NCI-H2171 treated with DMSO at 0.1 percent for 48 hours (cell line): ENCODE measurements at regions not wholly inside any gene's neighbourhood (a gene's known extent, or its start where the extent isn't known, plus 50 kb on each side); places are given as distances from the start of the nearest gene placed in this dataset.

ENCODE experiments used
- DNase-seq: peaks from one replicate; lab custom pipeline; 2025; lab: John Stamatoyannopoulos, UW

DNA sequence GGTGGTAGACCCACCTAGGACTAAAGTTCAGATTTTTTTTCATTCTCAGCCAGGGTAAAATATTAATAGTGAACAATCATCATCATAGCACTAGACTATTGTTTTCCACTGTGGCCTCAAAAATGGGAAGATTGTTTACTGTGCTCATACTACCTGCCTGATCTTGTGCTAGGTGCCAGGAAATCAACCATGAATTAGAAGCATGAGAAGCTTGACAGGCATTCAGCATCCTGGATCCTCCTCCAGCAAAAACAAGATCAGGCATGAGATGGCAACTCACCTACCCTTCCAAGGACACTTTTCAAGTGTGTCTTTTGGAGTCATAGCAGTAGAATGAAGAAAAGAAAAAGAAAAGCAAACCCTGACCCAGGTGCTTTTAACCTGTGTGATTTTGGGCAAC, 174.2 kb downstream of the CYLD start:
- DNase-seq, result no peak

GRCh38 chr16:50915120-50915519, 173.2 kb downstream of the CYLD start:
- no peak for DNase-seq

- no peak for DNase-seq
Measured at GRCh38 chr16:50910736-50911100, 168.8 kb downstream of the CYLD start.

GRCh38 chr16:50909831-50910735, 168.2 kb downstream of the CYLD start:
- no peak for DNase-seq

DNA sequence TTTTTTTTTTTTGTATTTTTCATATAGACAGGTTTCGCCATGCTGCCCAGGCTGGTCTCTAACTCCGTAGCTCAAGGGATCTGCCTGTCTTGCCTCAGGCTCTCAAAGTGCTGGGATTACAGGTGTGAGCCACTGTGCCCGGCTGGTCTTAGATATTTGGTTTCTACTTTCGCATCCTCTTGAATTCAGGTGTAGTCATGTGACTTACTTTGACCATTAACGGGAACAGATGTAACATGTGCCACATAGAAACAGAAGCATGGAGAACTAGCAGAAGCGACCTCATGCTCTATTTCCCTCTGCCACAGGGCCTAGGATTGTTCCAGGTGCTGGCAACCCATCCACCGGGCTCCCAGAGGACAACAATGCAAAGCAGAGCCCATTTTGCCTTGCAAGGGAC, 166.6 kb downstream of the CYLD start:
- DNase-seq, result no peak

DNA sequence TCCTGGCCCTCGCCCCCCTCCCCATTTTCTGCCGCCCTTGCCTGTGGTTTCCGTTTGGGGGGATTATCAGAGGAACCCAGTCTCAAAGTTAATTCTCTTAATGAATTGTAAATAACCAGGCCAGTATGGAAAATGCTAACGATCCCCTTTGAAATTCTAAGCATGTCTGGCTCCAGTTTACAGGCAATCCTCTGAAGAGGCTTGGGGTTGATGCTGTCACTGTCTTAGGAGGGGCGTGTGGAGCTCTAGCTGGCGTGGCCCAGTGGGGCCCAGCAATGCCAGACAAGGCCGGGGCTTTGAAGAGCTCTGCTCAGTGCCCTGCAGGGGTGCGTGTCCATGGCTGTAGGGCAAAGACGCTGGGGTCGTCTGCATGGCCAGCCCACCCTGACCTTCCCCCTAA, 164.6 kb downstream of the CYLD start:
- no peak for DNase-seq

- DNase-seq, result no peak
Measured at GRCh38 chr16:50902457-50902856, 160.6 kb downstream of the CYLD start.

DNA sequence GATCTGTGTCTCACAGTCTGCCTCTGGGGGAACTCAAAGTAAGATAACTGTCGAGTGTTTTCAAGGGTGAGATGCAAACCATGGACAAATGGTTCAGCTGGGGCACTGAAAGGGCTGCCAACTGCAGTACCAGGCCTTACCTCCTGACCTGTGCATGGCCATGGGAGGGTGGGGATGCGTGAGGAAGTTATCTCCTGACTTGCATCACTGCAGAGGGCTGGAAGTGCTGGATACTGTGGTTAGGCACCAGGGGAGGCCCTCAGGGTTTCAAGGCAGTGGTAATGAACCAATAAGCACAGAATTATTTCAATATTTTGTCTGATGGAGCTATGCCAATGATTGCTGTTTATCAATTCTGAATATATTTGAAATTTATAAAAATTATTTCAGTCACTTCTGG, 159.2 kb downstream of the CYLD start:
- no peak for DNase-seq

- no peak for DNase-seq
Measured at GRCh38 chr16:50900391-50900942, 158.6 kb downstream of the CYLD start.

DNA sequence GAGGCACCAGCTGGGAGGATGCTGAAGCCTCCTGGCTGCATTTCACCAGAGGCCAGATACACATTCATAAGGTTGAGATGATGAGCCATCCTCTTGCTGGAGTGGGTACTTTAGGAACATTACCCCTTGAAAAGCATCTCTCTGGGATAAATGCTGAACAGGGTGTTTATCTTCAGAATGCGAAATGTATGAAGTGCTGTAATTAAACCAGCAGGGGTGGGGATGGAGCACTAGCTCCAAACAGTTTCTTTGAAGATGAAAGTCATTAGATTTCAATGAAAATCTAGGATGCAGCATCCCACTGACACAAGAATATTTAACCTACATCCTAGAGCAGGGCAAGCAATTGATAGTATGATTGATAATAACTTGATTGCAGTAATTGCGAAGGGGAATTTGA, 158.1 kb downstream of the CYLD start:
- DNase-seq, result no peak

- no peak for DNase-seq
Measured at GRCh38 chr16:50889746-50890145, 147.9 kb downstream of the CYLD start.

- no peak for DNase-seq
Measured at GRCh38 chr16:50889276-50889675, 147.4 kb downstream of the CYLD start.

- no peak for DNase-seq
Measured at GRCh38 chr16:50888486-50889261, 146.8 kb downstream of the CYLD start.

DNA sequence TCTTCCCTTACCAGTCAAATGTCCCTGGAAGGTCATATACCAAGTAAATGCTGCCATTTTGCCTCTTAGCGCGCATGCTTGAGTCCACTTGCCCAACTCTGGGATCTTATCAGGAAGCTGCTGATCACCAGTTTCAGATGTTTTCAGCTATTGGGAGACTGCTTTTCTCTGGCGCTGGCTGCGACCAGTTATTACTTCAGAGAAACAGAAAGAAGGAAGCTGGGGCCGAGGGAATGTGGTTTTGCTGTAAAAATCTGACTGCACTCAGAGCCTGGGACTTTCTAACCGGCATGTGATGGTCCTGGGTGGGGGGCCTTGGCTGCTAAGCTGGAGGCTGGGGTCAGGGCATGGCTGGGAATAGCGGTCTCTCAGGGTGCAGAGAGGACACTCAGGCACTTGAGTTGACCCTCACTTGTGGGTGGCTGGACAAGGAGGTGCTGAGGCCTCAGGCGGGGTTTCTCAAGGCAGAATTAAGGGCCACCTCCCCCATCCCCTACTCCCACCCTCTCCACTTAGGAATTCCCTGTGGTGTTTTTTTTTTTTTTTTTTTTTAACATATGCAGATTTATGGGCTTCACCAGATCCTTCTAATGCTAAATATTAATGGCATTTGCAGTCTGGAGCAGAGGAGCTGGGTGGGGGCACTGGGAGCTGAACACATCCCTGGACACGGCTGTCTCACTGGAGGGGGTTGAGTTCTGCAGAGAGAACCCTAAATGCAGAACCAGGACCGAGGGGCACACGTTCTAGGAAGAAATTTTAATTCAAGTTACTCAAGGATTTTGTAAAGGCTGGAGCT, 145.8 kb downstream of the CYLD start:
- DNase-seq, result no peak

DNA sequence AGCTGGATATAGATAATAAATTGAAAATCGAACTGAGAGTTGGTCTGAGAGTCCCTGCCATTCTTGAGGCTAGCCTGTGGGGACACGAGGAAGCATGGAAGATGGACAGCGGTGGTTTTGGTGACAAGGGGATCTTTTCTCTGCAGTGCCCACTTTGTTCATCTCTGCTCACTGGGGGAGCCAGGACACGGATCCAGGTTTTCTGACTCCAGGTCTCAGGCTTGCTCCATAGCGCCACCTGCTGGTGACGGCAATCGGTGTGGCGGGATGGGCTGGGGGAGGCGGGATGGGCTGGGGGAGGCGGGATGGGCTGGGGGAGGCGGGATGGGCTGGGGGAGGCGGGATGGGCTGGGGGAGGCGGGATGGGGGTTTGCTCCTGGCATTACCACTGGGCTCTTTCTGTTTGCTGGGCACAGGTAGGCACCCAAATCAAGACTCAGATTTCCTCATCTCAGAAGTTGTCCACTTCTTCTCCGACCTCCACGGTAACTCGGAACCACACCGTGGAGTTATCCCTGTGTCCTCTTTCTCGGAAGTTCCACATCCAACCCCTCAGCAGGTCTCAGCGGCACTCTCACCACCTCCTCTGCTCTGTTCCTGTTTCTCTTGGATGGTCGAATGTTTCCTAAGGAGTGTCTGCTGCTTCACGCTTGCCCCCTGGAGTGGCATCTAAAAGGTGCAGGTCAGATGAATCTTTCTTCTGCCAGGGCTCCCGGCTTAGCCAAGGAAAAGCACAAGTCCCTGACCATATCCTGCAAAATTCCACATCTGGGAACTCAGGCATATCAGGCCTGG, 142.4 kb downstream of the CYLD start:
- no peak for DNase-seq

- no peak for DNase-seq
Measured at GRCh38 chr16:50881956-50882355, 140.1 kb downstream of the CYLD start.

DNA sequence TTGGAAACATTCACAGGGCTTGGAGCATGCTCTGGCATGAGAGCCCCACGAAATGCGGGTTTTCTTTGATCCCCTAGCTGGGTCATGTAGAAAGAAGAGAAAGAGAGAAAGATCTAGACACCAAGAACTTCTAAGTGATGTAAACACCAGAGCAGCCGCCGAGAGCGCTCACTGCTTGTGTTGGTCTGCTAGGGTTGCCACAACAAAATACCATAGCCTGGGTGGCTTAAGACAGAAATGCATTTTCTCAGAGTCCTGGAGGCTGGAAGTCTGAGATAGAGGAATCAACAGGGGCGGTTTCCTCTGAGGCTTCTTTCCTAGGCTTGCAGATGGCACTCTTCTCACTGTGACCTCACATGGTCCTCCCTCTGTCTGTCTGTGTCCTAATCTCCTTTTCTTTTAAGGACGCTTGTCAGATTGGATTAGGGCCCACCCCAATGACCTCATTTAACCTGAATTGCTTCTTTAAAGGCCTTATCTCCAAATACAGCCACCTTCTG, 139.5 kb downstream of the CYLD start:
- no peak for DNase-seq

DNA sequence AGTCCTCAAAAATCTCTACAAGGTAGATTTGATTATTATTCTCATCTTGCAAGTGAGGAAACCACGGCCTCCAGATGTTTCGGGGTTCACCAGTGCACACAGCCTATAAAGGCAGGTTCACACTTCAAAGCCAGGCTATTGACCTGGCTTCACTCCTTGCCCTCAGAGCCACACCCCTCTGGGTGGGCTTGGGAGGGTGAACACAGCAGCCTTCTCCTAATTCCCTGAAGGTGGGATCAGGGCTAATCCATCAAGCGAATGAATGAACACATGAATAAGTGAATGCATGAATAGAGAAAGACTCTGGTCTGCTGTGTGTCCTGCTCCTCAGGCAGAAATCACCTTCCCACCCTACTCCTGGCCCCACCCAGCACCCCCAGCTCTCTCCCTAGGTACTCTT, 139.0 kb downstream of the CYLD start:
- no peak for DNase-seq

- peak; percentile 77 for DNase-seq
Measured at GRCh38 chr16:50879873-50880695, 138.2 kb downstream of the CYLD start.

DNA sequence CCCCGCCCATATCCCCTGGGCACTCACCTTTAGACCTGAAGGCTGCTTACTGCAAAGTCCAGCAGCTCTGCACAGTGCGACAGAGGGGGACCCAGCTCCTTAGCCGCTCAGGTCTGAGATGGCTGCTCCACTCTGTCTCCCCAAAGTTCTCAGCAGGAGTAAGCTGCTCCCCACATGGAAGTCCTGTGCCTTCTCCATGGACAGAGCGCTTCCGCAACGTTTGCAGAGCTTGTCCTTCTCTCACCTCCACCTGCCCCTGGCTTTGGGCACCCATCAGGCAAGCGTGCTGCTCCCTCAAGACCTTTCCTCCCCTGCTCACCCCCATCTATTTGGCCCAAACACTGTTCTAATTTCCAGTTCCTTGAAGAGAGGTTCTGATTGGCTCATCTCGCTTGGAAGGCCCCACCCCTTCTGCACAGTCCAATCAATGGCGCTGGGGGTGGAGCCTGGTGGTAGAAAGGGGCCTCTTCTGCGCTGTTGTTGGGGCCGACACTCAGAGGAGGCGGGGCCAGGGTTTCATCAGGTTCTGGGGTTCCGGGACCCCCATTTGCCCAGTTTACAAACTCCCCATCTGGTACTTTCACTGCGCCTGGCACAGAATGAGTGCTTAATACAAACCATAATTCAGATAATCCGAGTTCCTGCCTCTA, 137.2 kb downstream of the CYLD start:
- DNase-seq, result no peak
